Liver (tissue), 3 donors: ENCODE measurements at regions not wholly inside any gene's neighbourhood (a gene's known extent, or its start where the extent isn't known, plus 50 kb on each side); places are given as distances from the start of the nearest gene placed in this dataset.

Experiments
- EGR1 ChIP-seq, 2 donors: IDR thresholded peaks; 2 replicates each; pipeline ENCODE4 v1.6.1; 2016 to 2018; ENCODE audit warnings: antibody characterized with exemption in 2 of 2, low read depth in 2 of 2
- FOXA1 ChIP-seq: IDR thresholded peaks from 2 replicates; pipeline ENCODE4 v1.6.1; 2016; ENCODE audit warnings: antibody characterized with exemption
- REST ChIP-seq: IDR thresholded peaks from 2 replicates; pipeline ENCODE4 v1.6.1; 2016; ENCODE audit warnings: antibody characterized with exemption, mild to moderate bottlenecking
- SP1 ChIP-seq: IDR thresholded peaks from 2 replicates; pipeline ENCODE4 v1.6.1; 2018; ENCODE audit warnings: antibody characterized with exemption, mild to moderate bottlenecking
- TF ChIP-seq, protein P1 (sequence below): fragments of 150-350 bp; IDR thresholded peaks from 2 replicates; pipeline ENCODE4 v1.5.1; 2017; ENCODE audit warnings: improper control_type of control experiment, low read depth, low read length; ENCODE audit not compliant: missing input control
- TF ChIP-seq, protein P2 (sequence below): IDR thresholded peaks from 2 replicates; pipeline ENCODE4 v1.6.1; 2016; ENCODE audit warnings: antibody characterized with exemption
- donor health status: healthy.
- donor health status: healthy.

DNA sequence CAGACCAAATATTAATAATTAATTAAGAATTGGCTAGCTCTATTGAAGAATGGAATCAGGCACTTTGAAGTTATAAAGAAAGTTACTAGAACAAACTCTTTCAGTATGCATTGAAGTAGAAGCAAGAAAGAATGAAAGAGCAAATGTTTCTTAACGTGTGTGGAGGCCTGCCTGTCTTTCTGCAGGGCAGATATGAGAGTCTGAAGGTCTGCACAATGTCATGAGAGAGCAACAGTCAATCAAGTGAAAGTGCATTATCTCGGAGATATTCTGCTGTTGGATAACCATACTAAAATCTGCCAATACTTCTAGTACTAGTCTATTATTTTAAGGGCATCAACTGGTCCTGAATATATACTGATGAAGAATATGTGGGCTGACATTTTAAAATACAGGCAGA is 1270.8 kb downstream of the ZPLD1 start:
- TF ChIP-seq, protein P1, sequence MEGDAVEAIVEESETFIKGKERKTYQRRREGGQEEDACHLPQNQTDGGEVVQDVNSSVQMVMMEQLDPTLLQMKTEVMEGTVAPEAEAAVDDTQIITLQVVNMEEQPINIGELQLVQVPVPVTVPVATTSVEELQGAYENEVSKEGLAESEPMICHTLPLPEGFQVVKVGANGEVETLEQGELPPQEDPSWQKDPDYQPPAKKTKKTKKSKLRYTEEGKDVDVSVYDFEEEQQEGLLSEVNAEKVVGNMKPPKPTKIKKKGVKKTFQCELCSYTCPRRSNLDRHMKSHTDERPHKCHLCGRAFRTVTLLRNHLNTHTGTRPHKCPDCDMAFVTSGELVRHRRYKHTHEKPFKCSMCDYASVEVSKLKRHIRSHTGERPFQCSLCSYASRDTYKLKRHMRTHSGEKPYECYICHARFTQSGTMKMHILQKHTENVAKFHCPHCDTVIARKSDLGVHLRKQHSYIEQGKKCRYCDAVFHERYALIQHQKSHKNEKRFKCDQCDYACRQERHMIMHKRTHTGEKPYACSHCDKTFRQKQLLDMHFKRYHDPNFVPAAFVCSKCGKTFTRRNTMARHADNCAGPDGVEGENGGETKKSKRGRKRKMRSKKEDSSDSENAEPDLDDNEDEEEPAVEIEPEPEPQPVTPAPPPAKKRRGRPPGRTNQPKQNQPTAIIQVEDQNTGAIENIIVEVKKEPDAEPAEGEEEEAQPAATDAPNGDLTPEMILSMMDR, result no peak
- TF ChIP-seq REST, result no peak
- TF ChIP-seq EGR1 (IDR thresholded peaks at IDR 0.05; ENCODE audit: low read depth in 2 of 2), result no peak
- TF ChIP-seq, protein P2, sequence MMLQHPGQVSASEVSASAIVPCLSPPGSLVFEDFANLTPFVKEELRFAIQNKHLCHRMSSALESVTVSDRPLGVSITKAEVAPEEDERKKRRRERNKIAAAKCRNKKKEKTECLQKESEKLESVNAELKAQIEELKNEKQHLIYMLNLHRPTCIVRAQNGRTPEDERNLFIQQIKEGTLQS, result no peak
- no peak for TF ChIP-seq FOXA1
- TF ChIP-seq SP1, result no peak
